ENCODE measurements at regions not wholly inside any gene's neighbourhood (a gene's known extent, or its start where the extent isn't known, plus 50 kb on each side); places are given as distances from the start of the nearest gene placed in this dataset.

DNA sequence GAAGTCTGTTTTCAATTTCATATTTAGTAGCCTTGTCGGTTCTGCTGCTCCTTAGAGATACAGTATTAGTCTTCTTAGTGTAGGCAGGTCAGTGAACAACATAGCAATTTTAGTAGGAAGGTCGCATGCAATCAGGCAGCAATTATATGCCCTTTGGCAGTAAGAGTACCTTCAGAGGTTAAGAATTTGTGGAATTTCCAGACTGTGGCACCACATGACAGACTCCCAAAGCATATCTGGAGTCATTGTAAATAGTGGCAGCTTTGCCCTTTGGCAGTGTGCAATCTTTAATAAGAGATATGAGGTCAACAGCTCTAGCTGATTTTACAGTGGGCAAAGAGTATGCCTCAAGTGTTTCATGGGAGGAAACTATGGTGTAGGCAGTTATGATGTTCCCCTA, 1532.5 kb upstream of the CADM2 start:
- TF ChIP-seq EZH2 (IDR thresholded peaks at IDR 0.05; ENCODE audit: insufficient read depth, poor library complexity, severe bottlenecking) (no peak), EZH2phosphoT487 (IDR thresholded peaks at IDR 0.05; ENCODE audit: insufficient read depth, low read depth) (no peak)
